ENCODE measurements at regions not wholly inside any gene's neighbourhood (a gene's known extent, or its start where the extent isn't known, plus 50 kb on each side); places are given as distances from the start of the nearest gene placed in this dataset.

DNA sequence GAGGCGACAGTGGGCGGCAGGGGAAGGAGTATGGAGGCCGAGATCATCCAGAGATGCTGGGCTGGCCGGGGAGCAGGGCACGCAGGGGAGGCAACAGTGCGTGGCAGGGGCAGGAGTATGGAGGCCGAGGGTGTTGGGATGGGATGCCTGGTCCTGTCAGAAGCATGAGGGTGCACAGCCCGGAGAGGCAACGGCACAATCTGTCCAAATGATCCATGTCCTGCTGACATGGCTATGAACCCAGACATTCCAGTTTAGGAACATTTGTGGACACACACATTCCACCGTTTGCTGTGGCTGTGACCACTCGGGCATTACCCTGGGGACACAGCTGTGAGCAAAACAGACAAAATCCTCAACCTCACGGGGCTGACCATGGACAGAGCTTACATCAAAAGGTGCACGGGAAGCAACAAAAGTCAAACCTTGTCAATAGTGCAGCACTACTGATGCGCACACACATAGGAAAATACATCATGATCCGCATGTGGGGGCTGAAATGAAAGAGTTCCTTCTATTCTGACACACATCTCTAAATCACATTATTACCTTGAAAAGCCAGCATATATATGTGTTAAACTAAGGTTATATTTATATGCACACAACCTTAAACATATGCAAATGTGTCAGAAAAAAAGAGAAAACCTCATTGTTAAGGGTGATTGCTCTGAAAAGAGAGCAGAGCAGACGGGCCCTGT lies 144.0 kb upstream of the GPC1 start:
- TF ChIP-seq, protein P1, sequence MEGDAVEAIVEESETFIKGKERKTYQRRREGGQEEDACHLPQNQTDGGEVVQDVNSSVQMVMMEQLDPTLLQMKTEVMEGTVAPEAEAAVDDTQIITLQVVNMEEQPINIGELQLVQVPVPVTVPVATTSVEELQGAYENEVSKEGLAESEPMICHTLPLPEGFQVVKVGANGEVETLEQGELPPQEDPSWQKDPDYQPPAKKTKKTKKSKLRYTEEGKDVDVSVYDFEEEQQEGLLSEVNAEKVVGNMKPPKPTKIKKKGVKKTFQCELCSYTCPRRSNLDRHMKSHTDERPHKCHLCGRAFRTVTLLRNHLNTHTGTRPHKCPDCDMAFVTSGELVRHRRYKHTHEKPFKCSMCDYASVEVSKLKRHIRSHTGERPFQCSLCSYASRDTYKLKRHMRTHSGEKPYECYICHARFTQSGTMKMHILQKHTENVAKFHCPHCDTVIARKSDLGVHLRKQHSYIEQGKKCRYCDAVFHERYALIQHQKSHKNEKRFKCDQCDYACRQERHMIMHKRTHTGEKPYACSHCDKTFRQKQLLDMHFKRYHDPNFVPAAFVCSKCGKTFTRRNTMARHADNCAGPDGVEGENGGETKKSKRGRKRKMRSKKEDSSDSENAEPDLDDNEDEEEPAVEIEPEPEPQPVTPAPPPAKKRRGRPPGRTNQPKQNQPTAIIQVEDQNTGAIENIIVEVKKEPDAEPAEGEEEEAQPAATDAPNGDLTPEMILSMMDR (IDR thresholded peaks at IDR 0.05): no peak
- TF ChIP-seq POLR2A (IDR thresholded peaks at IDR 0.05): no peak

All from right lobe of liver (tissue), 4 donors.